Neural cell (in vitro differentiated cells): ENCODE measurements at regions not wholly inside any gene's neighbourhood (a gene's known extent, or its start where the extent isn't known, plus 50 kb on each side); places are given as distances from the start of the nearest gene placed in this dataset.

Experiments used
- H2AFZ ChIP-seq: fragments of 200-600, 300-800 bp; sonication (generic), shearing (Covaris generic); 2 replicates; pipeline ENCODE4 v1.6.0; 2014; ENCODE audit warnings: low read depth, mild to moderate bottlenecking, antibody characterized with exemption, low read length, moderate library complexity
- H3F3A ChIP-seq: fragments of 200-600 bp; shearing (Covaris generic); 2 replicates; pipeline ENCODE4 v1.6.1; 2016; ENCODE audit warnings: mild to moderate bottlenecking, moderate library complexity, mixed read lengths, antibody characterized with exemption, low read length; ENCODE audit not compliant: insufficient read depth, poor library complexity, severe bottlenecking
- H3K27ac ChIP-seq: fragments of 200-600, 300-800 bp; sonication (generic), shearing (Covaris generic); 2 replicates; pipeline ENCODE4 v1.5.1; 2014; ENCODE audit warnings: mild to moderate bottlenecking, low read length, moderate library complexity
- H3K27me3 ChIP-seq: fragments of 300-800, 200-600 bp; sonication (generic), shearing (Covaris generic); 2 replicates; pipeline ENCODE4 v1.6.0; 2014; ENCODE audit warnings: mild to moderate bottlenecking, low read depth, low read length, moderate library complexity; ENCODE audit not compliant: insufficient read depth
- H3K36me3 ChIP-seq: fragments of 300-800, 200-600 bp; sonication (generic), shearing (Covaris generic); 2 replicates; pipeline ENCODE4 v1.5.1; 2014; ENCODE audit warnings: mild to moderate bottlenecking, antibody characterized with exemption, low read length, moderate library complexity; ENCODE audit not compliant: insufficient read depth
- H3K4me2 ChIP-seq: fragments of 300-800, 200-600 bp; sonication (generic), shearing (Covaris generic); 2 replicates; pipeline ENCODE4 v1.6.0; 2014; ENCODE audit warnings: mild to moderate bottlenecking, low read length
- H3K4me3 ChIP-seq: fragments of 300-800, 200-600 bp; sonication (generic), shearing (Covaris generic); 2 replicates; pipeline ENCODE4 v1.5.1; 2014; ENCODE audit warnings: mild to moderate bottlenecking, low read length, moderate library complexity
- H3K79me2 ChIP-seq: fragments of 200-600 bp; shearing (Covaris generic); replicated peaks from 2 replicates; pipeline ENCODE4 v1.6.0; 2014; ENCODE audit warnings: mild to moderate bottlenecking, low read length, moderate library complexity; ENCODE audit not compliant: insufficient read depth
- H3K9ac ChIP-seq: fragments of 300-800, 200-600 bp; sonication (generic), shearing (Covaris generic); 2 replicates; pipeline ENCODE4 v1.6.1; 2016; ENCODE audit warnings: mild to moderate bottlenecking, low read length, mixed read lengths
- H3K9me2 ChIP-seq: fragments of 200-600 bp; shearing (Covaris generic); 2 replicates; pipeline ENCODE4 v1.6.1; 2016; ENCODE audit warnings: mild to moderate bottlenecking, low read length, mixed read lengths; ENCODE audit not compliant: insufficient read depth
- H3K9me3 ChIP-seq: fragments of 200-600, 300-800 bp; sonication (generic), shearing (Covaris generic); 2 replicates; pipeline ENCODE4 v1.6.1; 2016; ENCODE audit warnings: mild to moderate bottlenecking, mixed run types, low read length, moderate library complexity, mixed read lengths
- H4K20me1 ChIP-seq: fragments of 200-600 bp; shearing (Covaris generic); 2 replicates; pipeline ENCODE4 v1.6.1; 2016; ENCODE audit warnings: mild to moderate bottlenecking, mixed run types; ENCODE audit not compliant: insufficient read depth
- EP300 ChIP-seq: fragments of 450-650 bp; conservative IDR thresholded peaks from 2 replicates; pipeline ENCODE4 v1.6.1; 2014; ENCODE audit warnings: antibody characterized with exemption, mild to moderate bottlenecking, moderate library complexity; ENCODE audit not compliant: poor library complexity, severe bottlenecking
- EZH2 ChIP-seq: fragments of 200-600, 300-800 bp; shearing (Covaris generic), sonication (generic); IDR thresholded peaks from 2 replicates; pipeline ENCODE4 v1.6.1; 2014; ENCODE audit warnings: antibody characterized with exemption, low read length, borderline replicate concordance, mild to moderate bottlenecking; ENCODE audit not compliant: insufficient read depth, poor library complexity, severe bottlenecking
- MXI1 ChIP-seq: fragments of 450-650 bp; conservative IDR thresholded peaks from 2 replicates; pipeline ENCODE4 v1.6.1; 2014; ENCODE audit warnings: antibody characterized with exemption, mild to moderate bottlenecking; ENCODE audit not compliant: poor library complexity, severe bottlenecking
- POLR2AphosphoS5 ChIP-seq: IDR thresholded peaks from 2 replicates; pipeline ENCODE4 v1.6.1; 2012
- REST ChIP-seq: IDR thresholded peaks from 2 replicates; pipeline ENCODE4 v1.6.1; 2012; ENCODE audit warnings: borderline replicate concordance
- TAF1 ChIP-seq: IDR thresholded peaks from 2 replicates; pipeline ENCODE4 v1.6.1; 2012; ENCODE audit warnings: low read depth

- no peaks in the 10 kb centered on the region for H3K36me3 ChIP-seq
- H3F3A ChIP-seq, result no peaks in the 10 kb centered on the region
- no peak for TF ChIP-seq MXI1
- TF ChIP-seq REST, result no peak
- TF ChIP-seq EP300, result peak; percentile 24
- H3K9me2 ChIP-seq, result no peaks in the 10 kb centered on the region
- H3K9me3 ChIP-seq, result no peaks in the 10 kb centered on the region
- H3K4me2 ChIP-seq, result no peak overlapping the region
- H2AFZ ChIP-seq, result no peak overlapping the region
- H4K20me1 ChIP-seq, result no peaks in the 10 kb centered on the region
- no peak overlapping the region for H3K9ac ChIP-seq
- no peaks in the 10 kb centered on the region for H3K27me3 ChIP-seq
- H3K27ac ChIP-seq, result peak overlapping the region; percentile 6
- H3K79me2 ChIP-seq, result no peaks in the 10 kb centered on the region
- H3K4me3 ChIP-seq, result no peak overlapping the region
Observed at GRCh38 chr5:108669462-108669861, 78.2 kb upstream of the FER start.

GRCh38 chr5:108661590-108662219, 86.0 kb upstream of the FER start:
- H3K27me3 ChIP-seq, result no peaks in the 10 kb centered on the region
- no peak overlapping the region for H3K27ac ChIP-seq

GRCh38 chr5:108661024-108661423, 86.7 kb upstream of the FER start:
- Histone ChIP-seq H3K9me2 (no peaks in the 10 kb centered on the region), H3K4me2 (no peak overlapping the region), H3K36me3 (no peaks in the 10 kb centered on the region), H3F3A (no peaks in the 10 kb centered on the region), H3K27ac (peak overlapping the region; percentile 32), H3K9me3 (no peaks in the 10 kb centered on the region), H3K9ac (no peak overlapping the region), H4K20me1 (no peaks in the 10 kb centered on the region), H3K79me2 (no peaks in the 10 kb centered on the region), H2AFZ (no peak overlapping the region), H3K27me3 (no peaks in the 10 kb centered on the region), H3K4me3 (no peak overlapping the region)
- TF ChIP-seq POLR2AphosphoS5 (peak; percentile 21), EP300 (peak; percentile 77), TAF1 (no peak), EZH2 (no peak), MXI1 (no peak)

More at GRCh38 chr5:108661590-108662219, 86.0 kb upstream of the FER start:
- TF ChIP-seq MXI1 (no peak), TAF1 (no peak), EZH2 (no peak), POLR2AphosphoS5 (no peak)
- H4K20me1 ChIP-seq, result no peaks in the 10 kb centered on the region
- no peaks in the 10 kb centered on the region for H3K9me2 ChIP-seq
- H3K9me3 ChIP-seq, result no peaks in the 10 kb centered on the region
- no peaks in the 10 kb centered on the region for H3K79me2 ChIP-seq
- no peak overlapping the region for H3K4me2 ChIP-seq
- H3K4me3 ChIP-seq, result no peak overlapping the region
- H2AFZ ChIP-seq, result no peak overlapping the region
- no peak overlapping the region for H3K9ac ChIP-seq
- no peaks in the 10 kb centered on the region for H3K36me3 ChIP-seq
- H3F3A ChIP-seq, result no peaks in the 10 kb centered on the region
